ENCODE measurements at regions not wholly inside any gene's neighbourhood (a gene's known extent, or its start where the extent isn't known, plus 50 kb on each side); places are given as distances from the start of the nearest gene placed in this dataset.
"Not testable (repeated sequence)": the region's sequence is repeated elsewhere in the genome, so short reads cannot be mapped to it uniquely, and the experiment has no call there.

- not testable (repeated sequence) for TF ChIP-seq CTCF (conservative IDR thresholded peaks at IDR 0.05 in 1 of 2, IDR thresholded peaks at IDR 0.05 in 1 of 2; ENCODE audit: low read depth in 1 of 2, low read length in 2 of 2); EZH2 (IDR thresholded peaks at IDR 0.05; ENCODE audit: low read length, missing control alignments)
These were observed 269.1 kb downstream of the NPIPA7 start for GRCh38 chr16:16648002-16648401.
